ENCODE measurements at regions not wholly inside any gene's neighbourhood (a gene's known extent, or its start where the extent isn't known, plus 50 kb on each side); places are given as distances from the start of the nearest gene placed in this dataset.

DNA sequence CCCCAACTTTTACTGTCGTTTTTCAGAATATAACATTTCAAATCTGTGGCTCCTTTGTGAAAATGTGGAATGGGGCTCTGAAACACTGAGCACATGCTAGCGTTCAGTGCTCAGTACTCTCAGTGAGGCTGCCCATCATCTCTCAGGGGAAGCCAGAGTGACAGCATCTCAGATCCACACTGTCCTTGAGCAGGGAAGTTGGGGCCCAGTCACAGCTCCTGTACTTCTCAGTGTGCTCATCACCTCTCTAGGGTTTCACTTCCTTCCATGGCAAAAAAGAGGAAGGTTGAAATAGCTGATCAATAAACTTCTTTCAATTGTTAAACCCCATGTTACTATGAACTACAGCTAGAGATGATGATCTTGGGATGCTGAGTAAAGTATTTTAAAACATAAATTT is 565.9 kb upstream of the SPRY2 start:
- peak; percentile 49 for ATAC-seq
- Histone ChIP-seq H4K20me1 (ENCODE audit: control insufficient read depth, insufficient read depth) (no peaks in the 10 kb centered on the region), H3K9me3 (replicated peaks; ENCODE audit: control insufficient read depth, insufficient read depth, low read length) (no peaks in the 10 kb centered on the region), H3K4me1 (ENCODE audit: control insufficient read depth, insufficient read depth, low read length) (no peaks in the 10 kb centered on the region), H3K79me2 (ENCODE audit: control insufficient read depth, insufficient read depth, low read length) (no peaks in the 10 kb centered on the region), H3K4me2 (ENCODE audit: control insufficient read depth, insufficient read depth) (no peak overlapping the region), H3K9ac (ENCODE audit: control insufficient read depth, insufficient read depth, low read length) (no peak overlapping the region), H2AFZ (ENCODE audit: control insufficient read depth, low read depth, low read length) (no peak overlapping the region), H3K27me3 (replicated peaks in 1 of 2; ENCODE audit: control insufficient read depth in 2 of 2, insufficient read depth in 2 of 2, low read length in 1 of 2) (no peaks in the 10 kb centered on the region), H3K27ac (ENCODE audit: control insufficient read depth, insufficient read depth) (no peak overlapping the region), H3K4me3 (no peak overlapping the region), H3K36me3 (ENCODE audit: control insufficient read depth in 2 of 2, insufficient read depth in 2 of 2, low read length in 1 of 2) (no peaks in the 10 kb centered on the region)
- intact Hi-C loops (cut with micrococcal nuclease; ENCODE audit: unreplicated experiment): no loop called here
- FAIRE-seq: no peak
- whole genome bisulfite sequencing (ENCODE audit: insufficient coverage, insufficient replicate concordance, low lambda C conversion rate, missing lambda C conversion rate): 39% methylated on average over 2 of the region's 2 CpGs
- in situ Hi-C loops (cut with MboI): no loop called here
- RAD21 ChIA-PET (ENCODE audit: unreplicated experiment): no interaction called here
- no peak for DNase-seq (ENCODE audit: low read depth, low spot score)
- BruUV-seq (replicated peaks): no TSS peak
- TF ChIP-seq, protein P1, sequence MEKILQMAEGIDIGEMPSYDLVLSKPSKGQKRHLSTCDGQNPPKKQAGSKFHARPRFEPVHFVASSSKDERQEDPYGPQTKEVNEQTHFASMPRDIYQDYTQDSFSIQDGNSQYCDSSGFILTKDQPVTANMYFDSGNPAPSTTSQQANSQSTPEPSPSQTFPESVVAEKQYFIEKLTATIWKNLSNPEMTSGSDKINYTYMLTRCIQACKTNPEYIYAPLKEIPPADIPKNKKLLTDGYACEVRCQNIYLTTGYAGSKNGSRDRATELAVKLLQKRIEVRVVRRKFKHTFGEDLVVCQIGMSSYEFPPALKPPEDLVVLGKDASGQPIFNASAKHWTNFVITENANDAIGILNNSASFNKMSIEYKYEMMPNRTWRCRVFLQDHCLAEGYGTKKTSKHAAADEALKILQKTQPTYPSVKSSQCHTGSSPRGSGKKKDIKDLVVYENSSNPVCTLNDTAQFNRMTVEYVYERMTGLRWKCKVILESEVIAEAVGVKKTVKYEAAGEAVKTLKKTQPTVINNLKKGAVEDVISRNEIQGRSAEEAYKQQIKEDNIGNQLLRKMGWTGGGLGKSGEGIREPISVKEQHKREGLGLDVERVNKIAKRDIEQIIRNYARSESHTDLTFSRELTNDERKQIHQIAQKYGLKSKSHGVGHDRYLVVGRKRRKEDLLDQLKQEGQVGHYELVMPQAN (conservative IDR thresholded peaks at IDR 0.05): no peak
- TF ChIP-seq PAX8 (IDR thresholded peaks at IDR 0.05) (no peak), SPI1 (IDR thresholded peaks at IDR 0.05; ENCODE audit: borderline replicate concordance, insufficient read depth, low read depth, low read length) (peak; percentile 12; the same call in 1 of the 2 replicates), CREB1 (IDR thresholded peaks at IDR 0.05; ENCODE audit: low read depth) (no peak), PAX5 (IDR thresholded peaks at IDR 0.05; ENCODE audit: borderline replicate concordance, low read depth, low read length) (no peak)
- TF ChIP-seq, protein P2, sequence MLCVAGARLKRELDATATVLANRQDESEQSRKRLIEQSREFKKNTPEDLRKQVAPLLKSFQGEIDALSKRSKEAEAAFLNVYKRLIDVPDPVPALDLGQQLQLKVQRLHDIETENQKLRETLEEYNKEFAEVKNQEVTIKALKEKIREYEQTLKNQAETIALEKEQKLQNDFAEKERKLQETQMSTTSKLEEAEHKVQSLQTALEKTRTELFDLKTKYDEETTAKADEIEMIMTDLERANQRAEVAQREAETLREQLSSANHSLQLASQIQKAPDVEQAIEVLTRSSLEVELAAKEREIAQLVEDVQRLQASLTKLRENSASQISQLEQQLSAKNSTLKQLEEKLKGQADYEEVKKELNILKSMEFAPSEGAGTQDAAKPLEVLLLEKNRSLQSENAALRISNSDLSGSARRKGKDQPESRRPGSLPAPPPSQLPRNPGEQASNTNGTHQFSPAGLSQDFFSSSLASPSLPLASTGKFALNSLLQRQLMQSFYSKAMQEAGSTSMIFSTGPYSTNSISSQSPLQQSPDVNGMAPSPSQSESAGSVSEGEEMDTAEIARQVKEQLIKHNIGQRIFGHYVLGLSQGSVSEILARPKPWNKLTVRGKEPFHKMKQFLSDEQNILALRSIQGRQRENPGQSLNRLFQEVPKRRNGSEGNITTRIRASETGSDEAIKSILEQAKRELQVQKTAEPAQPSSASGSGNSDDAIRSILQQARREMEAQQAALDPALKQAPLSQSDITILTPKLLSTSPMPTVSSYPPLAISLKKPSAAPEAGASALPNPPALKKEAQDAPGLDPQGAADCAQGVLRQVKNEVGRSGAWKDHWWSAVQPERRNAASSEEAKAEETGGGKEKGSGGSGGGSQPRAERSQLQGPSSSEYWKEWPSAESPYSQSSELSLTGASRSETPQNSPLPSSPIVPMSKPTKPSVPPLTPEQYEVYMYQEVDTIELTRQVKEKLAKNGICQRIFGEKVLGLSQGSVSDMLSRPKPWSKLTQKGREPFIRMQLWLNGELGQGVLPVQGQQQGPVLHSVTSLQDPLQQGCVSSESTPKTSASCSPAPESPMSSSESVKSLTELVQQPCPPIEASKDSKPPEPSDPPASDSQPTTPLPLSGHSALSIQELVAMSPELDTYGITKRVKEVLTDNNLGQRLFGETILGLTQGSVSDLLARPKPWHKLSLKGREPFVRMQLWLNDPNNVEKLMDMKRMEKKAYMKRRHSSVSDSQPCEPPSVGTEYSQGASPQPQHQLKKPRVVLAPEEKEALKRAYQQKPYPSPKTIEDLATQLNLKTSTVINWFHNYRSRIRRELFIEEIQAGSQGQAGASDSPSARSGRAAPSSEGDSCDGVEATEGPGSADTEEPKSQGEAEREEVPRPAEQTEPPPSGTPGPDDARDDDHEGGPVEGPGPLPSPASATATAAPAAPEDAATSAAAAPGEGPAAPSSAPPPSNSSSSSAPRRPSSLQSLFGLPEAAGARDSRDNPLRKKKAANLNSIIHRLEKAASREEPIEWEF (IDR thresholded peaks at IDR 0.05; ENCODE audit: insufficient replicate concordance, low read depth, low read length): no peak
- TF ChIP-seq, protein P3, sequence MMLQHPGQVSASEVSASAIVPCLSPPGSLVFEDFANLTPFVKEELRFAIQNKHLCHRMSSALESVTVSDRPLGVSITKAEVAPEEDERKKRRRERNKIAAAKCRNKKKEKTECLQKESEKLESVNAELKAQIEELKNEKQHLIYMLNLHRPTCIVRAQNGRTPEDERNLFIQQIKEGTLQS (IDR thresholded peaks at IDR 0.05; ENCODE audit: borderline replicate concordance, extremely low read depth, low read depth, low read length): no peak
- TF ChIP-seq, protein P4, sequence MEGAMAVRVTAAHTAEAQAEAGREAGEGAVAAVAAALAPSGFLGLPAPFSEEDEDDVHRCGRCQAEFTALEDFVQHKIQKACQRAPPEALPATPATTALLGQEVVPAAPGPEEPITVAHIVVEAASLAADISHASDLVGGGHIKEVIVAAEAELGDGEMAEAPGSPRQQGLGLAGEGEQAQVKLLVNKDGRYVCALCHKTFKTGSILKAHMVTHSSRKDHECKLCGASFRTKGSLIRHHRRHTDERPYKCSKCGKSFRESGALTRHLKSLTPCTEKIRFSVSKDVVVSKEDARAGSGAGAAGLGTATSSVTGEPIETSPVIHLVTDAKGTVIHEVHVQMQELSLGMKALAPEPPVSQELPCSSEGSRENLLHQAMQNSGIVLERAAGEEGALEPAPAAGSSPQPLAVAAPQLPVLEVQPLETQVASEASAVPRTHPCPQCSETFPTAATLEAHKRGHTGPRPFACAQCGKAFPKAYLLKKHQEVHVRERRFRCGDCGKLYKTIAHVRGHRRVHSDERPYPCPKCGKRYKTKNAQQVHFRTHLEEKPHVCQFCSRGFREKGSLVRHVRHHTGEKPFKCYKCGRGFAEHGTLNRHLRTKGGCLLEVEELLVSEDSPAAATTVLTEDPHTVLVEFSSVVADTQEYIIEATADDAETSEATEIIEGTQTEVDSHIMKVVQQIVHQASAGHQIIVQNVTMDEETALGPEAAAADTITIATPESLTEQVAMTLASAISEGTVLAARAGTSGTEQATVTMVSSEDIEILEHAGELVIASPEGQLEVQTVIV (IDR thresholded peaks at IDR 0.05; ENCODE audit: borderline replicate concordance, partially characterized antibody): no peak
- CTCF ChIA-PET: no interaction called here
- SMC1A ChIA-PET (ENCODE audit: uncharacterized antibody, unreplicated experiment): interaction anchor here (1.0 kb wide), 1 partner anchor 222 kb away, joined by 3 read pairs; no protein-coding TSS in a partner anchor
- POLR2A ChIA-PET: interaction anchor here (1.2 kb wide), 1 partner anchor 564 kb away, joined by 3 read pairs; no protein-coding TSS in a partner anchor

All from GM12878 (cell line).